HEK293T (cell line): ENCODE measurements at regions not wholly inside any gene's neighbourhood (a gene's known extent, or its start where the extent isn't known, plus 50 kb on each side); places are given as distances from the start of the nearest gene placed in this dataset.

Source experiments
- ARNT ChIP-seq: fragments of 450-650 bp; IDR thresholded peaks from 2 replicates; pipeline ENCODE4 v1.6.1; 2017; ENCODE audit warnings: mild to moderate bottlenecking
- CTBP1 ChIP-seq: fragments of 450-650 bp; IDR thresholded peaks from 2 replicates; pipeline ENCODE4 v1.6.1; 2016; ENCODE audit warnings: borderline replicate concordance
- FOXA1 ChIP-seq: fragments of 450-650 bp; IDR thresholded peaks from 2 replicates; pipeline ENCODE4 v1.6.1; 2016; ENCODE audit warnings: mild to moderate bottlenecking
- FOXM1 ChIP-seq: fragments of 450-650 bp; IDR thresholded peaks from 2 replicates; pipeline ENCODE4 v1.6.1; 2017; ENCODE audit warnings: mild to moderate bottlenecking, borderline replicate concordance
- HDGF ChIP-seq: fragments of 450-650 bp; IDR thresholded peaks from 2 replicates; pipeline ENCODE4 v1.6.1; 2017; ENCODE audit warnings: antibody characterized with exemption, borderline replicate concordance
- LEF1 ChIP-seq: fragments of 450-650 bp; IDR thresholded peaks from 2 replicates; pipeline ENCODE4 v1.6.1; 2017; ENCODE audit warnings: mild to moderate bottlenecking, borderline replicate concordance
- SP1 ChIP-seq: fragments of 450-650 bp; IDR thresholded peaks from 2 replicates; pipeline ENCODE4 v1.6.1; 2017
- SUZ12 ChIP-seq: fragments of 450-650 bp; IDR thresholded peaks from 2 replicates; pipeline ENCODE4 v1.6.1; 2016; ENCODE audit warnings: mild to moderate bottlenecking
- TARDBP ChIP-seq: fragments of 450-650 bp; IDR thresholded peaks from 2 replicates; pipeline ENCODE4 v1.6.1; 2016
- ZNF384 ChIP-seq: fragments of 450-650 bp; IDR thresholded peaks from 2 replicates; pipeline ENCODE4 v1.6.1; 2016

- TF ChIP-seq TARDBP (no peak), SUZ12 (no peak), LEF1 (no peak), SP1 (no peak), FOXA1 (no peak), FOXM1 (no peak), HDGF (no peak), ZNF384 (no peak), CTBP1 (no peak), ARNT (no peak)
Observed at GRCh38 chr15:62622775-62623174, 419.8 kb upstream of the TPM1 start.
